Gastroesophageal sphincter (tissue), 3 donors: ENCODE measurements at regions not wholly inside any gene's neighbourhood (a gene's known extent, or its start where the extent isn't known, plus 50 kb on each side); places are given as distances from the start of the nearest gene placed in this dataset.

Experiments used
- EP300 ChIP-seq: sonication (generic); formaldehyde crosslinking; IDR thresholded peaks from one replicate; pipeline ENCODE4 v1.6.1; 2017; ENCODE audit warnings: antibody characterized with exemption, mild to moderate bottlenecking
- POLR2A ChIP-seq, 2 donors: fragments of 450-650 bp; IDR thresholded peaks; one replicate each; pipeline ENCODE4 v1.6.1; 2017; ENCODE audit warnings: antibody characterized with exemption in 2 of 2, mild to moderate bottlenecking in 2 of 2, moderate library complexity in 1 of 2
- TF ChIP-seq, protein P1 (sequence below), 4 experiments: fragments of 200-600 bp in 2 of 4; fragments of 450-650 bp in 2 of 4; sonication (generic) in 1 of 4; IDR thresholded peaks; one replicate each; pipeline ENCODE4 v1.5.1; 2017 to 2019; ENCODE audit warnings: antibody characterized with exemption in 4 of 4, mild to moderate bottlenecking in 2 of 4, moderate library complexity in 2 of 4

DNA sequence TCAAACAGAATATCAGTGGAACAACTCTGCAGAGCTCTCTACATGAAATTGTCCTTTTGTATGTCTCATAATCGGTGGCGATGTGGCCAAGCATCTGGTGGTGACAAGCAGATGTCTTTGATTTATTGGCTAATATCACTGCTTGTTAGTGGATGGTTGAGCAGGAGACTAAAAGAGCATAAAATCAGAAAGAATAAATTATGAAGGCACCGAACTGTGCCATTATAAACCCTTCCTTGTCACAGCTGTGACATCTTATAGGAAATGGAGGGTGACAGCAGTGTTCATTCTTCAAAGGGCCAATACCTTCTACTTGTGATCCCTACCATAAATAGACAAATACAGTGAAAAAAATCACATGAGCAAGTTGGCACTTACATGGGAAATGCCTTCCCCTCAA lies 1404.3 kb downstream of the MAT2B start:
- TF ChIP-seq, protein P1, sequence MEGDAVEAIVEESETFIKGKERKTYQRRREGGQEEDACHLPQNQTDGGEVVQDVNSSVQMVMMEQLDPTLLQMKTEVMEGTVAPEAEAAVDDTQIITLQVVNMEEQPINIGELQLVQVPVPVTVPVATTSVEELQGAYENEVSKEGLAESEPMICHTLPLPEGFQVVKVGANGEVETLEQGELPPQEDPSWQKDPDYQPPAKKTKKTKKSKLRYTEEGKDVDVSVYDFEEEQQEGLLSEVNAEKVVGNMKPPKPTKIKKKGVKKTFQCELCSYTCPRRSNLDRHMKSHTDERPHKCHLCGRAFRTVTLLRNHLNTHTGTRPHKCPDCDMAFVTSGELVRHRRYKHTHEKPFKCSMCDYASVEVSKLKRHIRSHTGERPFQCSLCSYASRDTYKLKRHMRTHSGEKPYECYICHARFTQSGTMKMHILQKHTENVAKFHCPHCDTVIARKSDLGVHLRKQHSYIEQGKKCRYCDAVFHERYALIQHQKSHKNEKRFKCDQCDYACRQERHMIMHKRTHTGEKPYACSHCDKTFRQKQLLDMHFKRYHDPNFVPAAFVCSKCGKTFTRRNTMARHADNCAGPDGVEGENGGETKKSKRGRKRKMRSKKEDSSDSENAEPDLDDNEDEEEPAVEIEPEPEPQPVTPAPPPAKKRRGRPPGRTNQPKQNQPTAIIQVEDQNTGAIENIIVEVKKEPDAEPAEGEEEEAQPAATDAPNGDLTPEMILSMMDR (IDR thresholded peaks at IDR 0.05): no peak
- TF ChIP-seq POLR2A (IDR thresholded peaks at IDR 0.05) (no peak), EP300 (no peak)
